Activated CD4-positive, alpha-beta T cell treated with anti-CD3 and anti-CD28 coated beads for 24 hours (primary cell): ENCODE measurements at regions not wholly inside any gene's neighbourhood (a gene's known extent, or its start where the extent isn't known, plus 50 kb on each side); places are given as distances from the start of the nearest gene placed in this dataset.
A peak's percentile ranks its signal among the peaks of the same experiment; 100 is the strongest.

Source experiments
- DNase-seq, 2 donors: peaks; one replicate each; pipeline ENCODE4 v3.0.0-alpha.2; 2020; ENCODE audit warnings: low read depth in 2 of 2

DNA sequence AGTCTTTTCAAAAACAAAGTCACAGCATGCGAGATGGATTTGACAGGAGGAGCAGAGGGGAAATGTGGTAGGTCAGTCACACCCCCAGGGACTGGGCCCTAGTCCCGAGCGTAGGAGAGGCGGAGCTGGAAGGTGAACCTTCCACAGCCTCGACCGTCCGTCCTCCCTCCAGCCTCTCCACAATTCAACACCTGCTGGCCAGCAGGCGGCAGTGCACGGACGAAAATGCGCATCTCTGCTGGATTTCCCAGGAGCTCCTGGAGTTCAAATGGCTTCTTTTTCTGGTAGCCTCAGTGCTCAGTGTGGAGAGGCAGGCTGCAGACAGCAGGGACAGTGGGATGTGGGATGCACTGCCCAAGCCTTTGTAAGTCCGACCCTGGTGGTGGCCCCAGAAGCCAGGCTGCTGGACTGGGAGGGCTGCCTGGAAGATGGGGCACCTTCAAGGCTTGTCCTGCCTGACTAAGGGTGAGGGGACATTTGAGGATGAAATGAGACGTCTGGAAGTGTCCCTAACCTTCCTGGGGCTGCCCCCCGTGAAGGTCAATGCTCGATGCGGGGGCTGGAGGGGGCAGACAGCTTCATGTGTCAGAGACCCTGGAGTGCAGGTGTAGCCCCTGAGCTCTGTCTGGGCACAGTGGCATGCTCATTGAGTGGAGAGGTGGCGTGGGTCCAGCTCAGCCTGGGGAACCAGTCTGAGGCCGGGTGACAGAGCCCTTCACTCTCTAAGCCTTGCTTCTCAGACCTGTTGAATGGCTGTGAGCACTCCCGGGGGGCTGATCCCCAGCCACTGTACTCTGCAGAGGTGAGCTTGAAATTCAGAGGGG is 189.5 kb downstream of the TFCP2L1 start:
- DNase-seq = peak in 1 of 2 donors; percentile 11

DNA sequence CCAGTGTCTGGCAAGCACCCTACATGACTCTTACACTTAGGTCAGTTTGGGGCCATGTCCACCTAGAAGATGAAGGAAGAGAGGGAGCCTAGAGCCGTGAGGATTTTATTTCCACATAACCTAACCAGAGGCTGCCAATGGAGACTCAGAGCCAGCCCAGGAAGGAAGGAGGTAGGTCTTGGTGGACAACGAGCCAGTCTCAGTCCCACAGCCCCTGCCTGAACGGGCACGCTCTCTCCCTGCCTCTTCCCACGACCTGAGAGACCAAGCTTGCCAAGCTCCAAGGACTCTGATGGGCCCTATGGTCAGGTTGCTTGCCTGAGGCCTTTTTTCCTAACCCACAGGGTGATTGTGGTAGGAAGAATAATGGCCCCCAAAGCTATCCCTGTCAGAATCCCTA is 188.4 kb downstream of the TFCP2L1 start:
- no peak for DNase-seq

DNA sequence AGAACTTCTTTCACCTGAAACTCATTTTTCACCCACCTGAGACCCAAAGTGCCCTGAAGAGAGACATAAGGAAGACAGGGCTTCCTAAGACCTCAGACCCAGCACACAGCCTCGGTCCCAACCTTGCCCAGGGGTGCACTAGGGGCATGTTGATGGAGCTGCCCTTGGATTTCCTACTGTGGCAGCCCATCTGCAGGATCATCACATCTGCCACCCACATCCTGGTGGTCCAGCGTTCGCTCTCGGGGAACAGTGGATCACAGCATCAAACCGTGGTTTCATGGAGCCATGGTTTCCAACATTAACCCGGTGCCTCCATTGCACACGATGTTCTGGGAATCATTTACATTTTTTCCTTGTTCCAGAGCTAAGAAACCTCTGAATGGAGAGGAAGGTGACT is 186.4 kb downstream of the TFCP2L1 start:
- DNase-seq = no peak

DNA sequence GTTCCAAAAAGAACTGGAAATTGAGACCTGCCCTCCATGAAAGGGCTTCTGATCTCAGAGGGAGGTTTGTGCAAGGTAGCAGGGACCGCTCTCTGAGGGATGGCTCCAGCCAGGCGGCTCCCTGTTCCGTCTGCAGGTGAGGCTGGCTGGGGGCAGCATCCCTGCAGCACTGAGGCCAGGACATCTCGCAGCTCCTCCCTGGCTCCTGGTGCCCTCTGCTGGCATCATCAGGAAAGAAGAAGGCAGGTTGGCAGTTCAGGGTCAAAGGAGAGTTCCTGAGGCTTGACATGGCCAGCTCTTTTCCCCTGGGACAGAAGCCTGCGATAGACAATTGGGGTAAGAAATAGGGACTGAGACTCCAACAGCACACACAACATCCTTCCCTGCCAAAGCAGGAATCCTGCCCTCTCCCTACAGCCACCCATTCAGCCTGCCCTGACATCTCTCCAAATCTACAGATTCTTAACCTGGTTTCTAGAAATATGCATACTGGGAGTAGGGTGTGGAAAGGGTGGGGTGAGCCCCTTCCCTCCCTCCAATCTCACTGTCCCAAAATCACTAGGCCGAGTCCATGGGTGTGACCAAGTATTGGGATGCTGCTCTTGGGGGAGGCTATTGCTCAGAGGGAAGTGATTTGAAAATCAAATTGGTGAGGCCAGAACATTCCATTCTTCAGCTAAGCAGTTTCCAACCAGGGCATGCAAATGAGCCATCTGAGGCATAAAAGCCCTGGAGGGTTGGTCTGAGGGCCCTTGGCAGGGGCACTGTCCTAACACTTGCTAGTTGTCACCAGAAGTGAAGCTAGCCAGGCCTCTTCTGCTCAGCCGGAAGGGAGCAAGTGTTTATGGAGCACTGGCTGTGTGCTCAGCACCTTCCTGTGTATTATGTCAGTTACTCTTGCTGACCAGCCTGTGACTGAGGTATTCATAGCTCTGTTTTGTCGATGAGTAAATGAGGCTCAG is 185.4 kb downstream of the TFCP2L1 start:
- DNase-seq = no peak

DNA sequence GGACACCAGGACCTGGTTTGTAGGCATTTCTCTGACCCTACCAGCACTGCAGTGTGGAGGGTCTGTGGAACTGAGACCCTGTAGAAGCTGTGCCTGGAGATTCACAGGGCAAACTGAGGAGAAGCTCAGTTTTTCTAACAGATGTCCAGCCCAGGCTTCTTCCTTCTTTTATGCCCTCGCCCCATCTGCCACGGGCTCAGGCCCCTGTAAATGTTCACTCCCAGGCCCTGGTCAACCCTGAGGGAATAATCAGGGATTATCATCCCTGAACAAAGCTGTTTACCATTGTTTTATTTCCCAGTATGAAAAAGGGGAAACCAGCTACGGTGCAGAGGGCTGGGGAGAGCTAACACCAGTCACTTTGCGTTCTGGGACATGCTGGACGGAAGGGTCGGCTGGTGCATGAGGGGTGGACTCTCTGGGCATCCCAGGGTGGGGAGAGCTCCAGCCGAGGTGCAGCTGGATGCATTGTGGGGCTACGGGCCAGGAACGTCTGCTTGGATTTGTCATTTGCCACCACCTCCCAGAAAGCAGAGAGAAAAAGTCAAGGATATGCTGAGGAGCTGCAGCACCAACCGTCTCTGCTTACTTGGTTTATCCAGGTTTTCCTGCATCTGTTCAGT is 183.8 kb downstream of the TFCP2L1 start:
- DNase-seq = no peak

DNA sequence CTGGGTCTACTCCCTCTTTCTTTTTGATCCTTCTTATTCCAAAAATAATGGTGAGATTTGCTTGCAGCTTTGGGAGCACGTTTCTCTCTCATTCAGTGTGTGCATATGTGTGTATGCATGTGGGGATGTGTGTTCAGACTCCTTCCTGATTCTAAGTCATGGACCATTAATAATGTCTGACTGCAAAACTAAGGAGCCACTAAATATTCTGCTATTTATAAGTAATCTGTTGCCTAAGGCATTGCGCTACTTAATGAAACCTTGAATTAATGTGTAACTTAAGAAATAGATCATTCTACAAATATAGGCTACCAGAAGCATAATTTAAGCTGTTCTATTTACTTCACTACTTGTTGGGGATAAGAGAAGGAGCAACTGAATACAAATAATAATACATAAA is 182.1 kb downstream of the TFCP2L1 start:
- no peak for DNase-seq

DNA sequence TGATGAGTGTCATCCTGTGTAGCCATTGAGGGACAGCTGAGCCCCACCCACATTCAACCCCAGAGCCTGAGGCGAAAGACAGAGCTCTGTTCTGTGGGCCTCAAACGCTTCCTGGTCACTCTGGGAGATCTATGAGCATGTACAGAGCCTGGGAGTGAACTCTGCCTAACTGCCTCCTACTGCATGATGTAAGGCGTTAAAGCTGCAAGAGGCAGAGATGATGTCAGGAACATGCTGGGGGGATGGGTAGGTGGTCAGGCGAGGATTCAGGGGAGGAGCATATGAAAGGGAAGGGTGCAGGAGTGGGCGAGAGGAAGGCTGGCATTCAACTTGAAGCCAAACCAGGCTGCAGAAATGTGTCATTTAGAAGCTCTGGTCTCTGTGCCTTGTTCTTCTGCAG is 181.0 kb downstream of the TFCP2L1 start:
- DNase-seq = no peak

DNA sequence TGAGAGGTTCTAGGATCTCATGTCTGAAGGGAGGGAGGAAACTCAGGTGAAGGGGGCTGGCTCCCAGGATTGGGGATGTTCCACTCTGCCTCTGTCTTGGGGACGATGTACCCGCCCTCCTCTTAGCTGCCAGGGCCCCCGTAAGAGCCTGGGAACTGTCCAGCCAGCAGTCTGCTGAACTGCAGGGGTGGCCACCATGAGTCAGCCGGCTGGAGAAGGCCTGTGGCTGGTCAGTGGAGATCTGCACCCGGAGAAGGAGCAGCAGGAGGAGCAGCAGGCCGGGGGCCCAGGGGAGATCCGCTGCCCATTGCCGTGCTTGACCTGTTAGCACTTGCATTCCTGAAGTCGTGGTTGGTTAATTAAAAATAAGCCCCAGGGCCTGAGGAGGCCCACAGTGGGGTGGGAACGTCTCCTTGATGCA is 180.3 kb downstream of the TFCP2L1 start:
- no peak for DNase-seq

DNA sequence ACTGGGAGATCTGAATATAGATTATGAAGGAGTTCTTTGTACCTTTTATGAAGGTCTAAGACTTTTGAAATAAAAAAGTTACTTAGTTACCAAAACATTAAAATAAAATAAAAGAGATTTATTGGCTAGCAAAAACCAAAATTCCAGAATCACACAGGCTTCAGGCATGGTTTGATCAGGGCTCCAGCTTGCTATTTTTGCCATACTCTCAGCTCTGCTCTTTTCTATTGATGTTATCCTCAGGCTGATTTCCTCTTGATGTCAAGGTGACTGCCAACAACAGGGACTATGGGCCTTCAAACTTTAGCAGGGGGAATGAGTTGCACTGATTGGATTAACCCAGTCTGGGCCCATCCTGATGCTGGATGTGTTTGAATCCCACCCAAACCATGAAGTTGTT is 174.1 kb downstream of the TFCP2L1 start:
- DNase-seq = no peak

DNA sequence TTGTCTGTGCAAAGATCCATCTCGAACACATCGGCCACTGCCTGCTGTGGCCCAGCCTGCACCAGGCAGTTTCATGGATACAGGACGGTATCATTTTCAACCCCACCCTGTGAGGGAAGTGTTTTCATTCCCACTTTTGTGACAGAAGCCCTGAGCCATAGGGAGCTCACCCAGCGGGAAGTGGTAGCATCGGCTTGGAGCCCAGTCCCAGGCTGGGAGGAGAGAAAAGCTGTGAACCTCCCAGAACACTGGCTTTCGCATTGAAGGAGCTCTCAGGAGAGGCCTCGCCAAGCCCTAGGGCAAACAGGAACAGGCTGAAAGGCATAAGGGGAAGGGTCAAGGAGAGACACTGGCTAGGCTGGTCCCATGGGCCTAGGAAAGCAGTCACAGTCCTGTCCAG is 166.1 kb downstream of the TFCP2L1 start:
- no peak for DNase-seq

DNA sequence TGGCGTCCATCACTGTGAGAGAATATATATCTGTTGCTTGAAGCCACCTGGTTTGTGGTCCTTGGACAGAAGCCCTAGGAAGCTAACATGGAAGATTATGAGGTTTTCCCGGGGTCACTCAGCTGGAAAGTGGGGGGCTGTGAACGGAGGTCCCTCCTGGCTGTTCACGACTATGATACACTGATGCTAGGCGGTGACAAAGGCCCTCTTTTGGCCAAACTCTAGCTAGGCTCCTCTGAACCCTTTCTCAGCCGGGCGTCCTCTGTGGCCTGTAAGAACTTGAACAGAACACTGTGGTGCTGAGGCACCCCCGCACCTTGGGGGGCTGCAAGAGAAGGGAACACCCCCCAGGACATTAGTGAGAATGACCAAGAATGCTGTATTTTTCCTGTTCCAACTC is 164.6 kb downstream of the TFCP2L1 start:
- no peak for DNase-seq

DNA sequence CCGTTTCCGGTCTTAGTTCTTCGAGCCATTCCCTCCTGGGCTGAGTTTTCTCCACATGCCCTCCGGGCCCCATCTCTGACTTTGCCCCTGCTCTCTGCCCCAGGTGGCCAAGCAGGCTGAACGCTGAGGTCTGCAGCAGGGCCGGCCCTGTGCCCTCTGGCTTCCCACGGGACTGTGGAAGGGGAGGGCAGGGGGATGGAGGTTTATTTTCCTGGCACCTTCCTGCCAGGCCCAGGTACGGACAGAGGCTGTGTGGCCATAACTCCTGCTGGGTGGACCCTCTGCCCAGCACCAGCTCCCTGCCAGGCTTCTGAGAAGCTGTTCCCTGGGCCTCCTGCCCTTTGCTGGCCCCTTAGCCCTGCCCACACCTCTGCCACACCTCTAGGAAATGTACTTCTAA is 164.0 kb downstream of the TFCP2L1 start:
- no peak for DNase-seq

DNA sequence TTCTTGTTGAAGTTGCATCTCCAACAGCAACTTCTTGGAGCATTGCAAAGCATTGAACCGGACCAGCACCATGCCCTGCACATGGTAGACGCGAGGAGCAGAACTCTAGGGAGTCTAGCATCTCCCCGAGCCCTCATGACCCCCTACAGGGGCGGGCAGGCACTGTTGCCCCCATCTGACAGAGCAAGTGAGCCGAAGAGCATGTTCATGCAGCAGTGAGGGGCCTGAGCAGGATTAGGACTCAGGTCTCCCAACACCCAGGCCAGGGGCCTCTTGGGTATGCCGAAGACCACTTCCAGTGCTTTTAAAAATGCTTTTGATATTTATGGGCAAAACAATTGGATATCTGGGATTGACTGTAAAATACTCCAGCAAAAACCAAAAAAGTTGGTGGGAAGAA is 163.3 kb downstream of the TFCP2L1 start:
- DNase-seq = no peak

DNA sequence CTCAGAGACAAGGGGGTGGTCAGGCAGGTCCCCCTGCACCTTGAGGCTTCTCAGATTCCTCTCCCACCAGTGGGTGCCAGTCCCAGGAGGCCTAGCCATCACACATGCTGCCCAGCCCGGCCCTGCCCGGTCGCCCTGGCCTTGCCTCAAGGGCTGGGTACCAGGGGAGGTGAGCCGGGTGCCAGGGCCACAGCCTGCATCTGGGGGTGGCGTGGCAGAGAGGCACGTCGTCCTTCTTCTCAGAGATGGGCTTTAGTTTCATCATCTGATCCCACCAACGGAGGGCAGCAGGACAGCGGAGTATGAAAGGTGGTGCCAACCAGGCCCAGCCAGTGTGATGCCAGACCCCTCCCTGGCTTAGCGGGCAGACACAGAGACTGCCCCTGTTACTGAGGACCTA is 161.7 kb downstream of the TFCP2L1 start:
- no peak for DNase-seq

DNA sequence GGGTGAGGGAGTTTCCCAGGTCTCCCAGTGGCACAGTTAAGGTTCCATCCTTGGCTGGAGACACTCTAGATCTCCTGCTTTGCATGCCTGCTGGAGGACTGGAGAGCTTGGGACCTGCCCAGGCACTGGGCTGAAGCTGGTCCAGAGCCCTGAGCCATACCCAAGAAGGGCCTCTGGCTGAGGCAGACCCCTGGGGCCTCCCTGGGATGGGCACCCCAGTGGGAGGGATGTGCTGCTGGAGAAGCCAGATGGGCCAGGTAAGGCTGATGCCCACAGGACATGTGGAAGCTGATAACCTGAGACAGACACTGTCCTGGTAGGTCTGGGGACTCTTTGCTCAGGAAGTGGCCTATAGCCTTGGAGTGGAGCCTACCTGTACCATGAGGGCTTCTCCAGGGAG is 160.7 kb downstream of the TFCP2L1 start:
- DNase-seq = no peak

DNA sequence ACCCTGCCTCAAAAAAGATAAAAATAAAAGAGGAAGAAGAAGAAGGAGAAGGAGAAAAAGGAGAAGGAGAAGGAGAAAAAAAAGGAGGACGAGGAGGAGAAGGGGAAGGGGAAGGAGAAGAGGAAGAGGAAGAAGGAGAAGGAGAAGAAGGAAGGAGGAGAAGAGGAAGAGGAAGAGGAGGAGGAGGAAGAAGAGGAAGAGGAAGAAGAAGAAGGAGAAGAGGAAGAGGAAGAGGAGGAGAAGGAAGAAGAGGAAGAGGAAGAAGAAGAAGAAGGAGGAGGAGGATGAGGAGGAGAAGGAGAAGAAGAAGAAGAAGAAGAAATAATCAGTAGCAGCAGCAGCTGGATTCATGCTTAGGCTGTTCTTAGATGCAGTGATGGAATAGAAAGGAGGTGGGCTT is 159.7 kb downstream of the TFCP2L1 start:
- DNase-seq = no peak

DNA sequence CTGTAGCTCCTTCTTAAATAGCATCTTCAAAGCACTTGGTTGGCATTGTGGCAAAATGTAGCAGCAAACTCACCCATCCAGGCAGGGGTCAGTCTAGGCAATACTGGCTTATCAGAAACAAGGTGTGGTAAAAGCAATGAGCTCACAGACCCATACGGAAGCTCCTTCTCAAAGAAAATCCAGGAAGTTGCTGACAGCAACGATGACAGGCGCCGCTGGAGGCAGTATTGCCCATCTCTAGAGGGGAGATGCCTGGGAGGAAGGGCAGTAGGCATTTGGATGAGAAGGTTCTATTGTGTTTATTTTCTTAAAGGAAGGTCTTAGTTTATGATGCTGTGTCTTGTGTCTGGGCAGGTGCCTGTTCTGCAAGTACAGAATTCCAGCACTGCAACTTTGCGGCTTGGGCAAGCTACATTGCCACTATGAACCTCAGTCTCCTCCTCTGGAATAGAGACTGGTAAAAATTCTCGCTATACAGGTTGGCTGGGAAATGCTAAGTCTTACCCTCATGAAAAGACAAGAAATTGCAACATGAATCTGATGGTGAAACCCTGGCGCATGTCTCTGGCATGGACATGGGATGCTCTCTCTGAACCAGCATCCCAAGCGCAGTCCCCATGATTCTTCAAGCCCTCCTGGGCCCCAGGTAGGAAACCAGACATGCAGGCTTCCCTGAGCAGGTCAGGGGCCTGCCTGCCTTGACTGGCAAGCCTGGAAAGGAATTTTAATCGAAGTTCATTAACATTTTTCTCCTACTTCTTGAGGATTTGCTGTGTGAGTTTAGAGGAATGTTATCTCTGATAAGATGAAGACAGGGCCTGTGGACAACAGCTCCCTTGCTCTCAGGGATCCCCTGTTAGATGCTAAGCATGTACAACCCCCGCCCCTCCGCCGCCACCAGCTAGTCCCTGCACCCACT is 156.0 kb downstream of the TFCP2L1 start:
- no peak for DNase-seq

DNA sequence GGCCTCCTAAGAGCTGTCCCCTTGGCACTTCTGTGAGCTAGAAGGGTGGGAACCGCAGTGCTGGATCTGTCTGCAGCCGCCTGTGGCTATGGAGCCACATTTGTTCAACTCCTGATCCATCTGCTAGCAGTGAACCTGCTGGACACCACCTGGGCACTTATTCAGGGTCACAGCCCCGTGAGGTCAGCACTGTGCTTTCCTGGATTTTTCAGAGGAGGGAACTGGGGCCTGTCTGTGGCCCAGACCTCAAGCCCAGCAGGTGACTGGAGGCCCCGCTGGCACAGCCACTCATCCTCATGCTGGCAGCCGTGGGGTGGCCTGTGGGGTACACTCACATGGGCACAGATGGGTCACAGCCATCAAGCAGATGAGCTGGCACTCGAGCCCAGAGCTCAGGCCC is 155.3 kb downstream of the TFCP2L1 start:
- no peak for DNase-seq

DNA sequence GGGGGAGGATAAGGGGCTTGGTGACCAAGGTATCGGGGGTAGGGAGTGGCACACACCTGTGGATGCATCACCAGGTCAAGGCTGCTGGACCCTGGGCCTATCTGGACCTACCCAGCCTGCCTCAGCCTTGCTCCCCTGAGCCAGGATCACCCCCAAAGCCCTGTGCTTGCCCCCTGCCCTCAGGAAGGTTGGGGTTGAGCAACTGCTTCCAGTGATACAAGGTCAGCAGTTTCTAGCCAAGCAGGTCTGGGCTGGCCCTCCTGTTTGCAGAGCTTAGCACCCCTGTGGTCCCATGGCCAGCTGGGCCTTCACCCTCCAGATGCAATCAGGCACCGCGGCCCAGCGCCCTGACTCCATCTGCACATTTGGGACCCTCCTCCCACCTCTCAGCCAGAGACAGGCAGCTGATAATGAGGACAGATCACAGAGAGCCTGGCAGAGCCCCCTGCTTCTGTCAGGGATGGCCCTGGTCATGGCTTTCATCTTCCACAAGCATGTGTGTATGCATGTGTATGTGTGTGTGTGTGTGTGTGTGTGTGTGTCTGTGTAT is 154.6 kb downstream of the TFCP2L1 start:
- DNase-seq = no peak

DNA sequence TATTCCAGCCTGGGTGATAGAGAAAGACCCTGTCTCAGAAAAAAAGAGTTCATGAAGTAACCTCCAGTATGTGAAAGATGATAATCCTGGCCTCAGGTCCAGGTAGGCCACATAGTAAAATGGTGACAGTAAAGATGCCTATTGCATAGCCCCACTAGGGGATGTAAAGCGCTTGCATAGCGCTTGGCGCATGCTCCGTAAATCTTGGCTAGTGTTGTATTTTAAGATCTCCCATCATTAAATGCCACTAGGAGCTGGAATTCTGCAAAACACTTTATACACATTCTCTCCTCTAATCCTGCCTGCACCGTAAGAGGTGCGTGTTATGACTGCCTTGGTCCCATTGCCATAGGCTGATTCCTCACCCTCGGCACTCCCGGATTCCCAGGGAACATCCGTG is 153.6 kb downstream of the TFCP2L1 start:
- DNase-seq = no peak
